H1 (cell line): ENCODE measurements at regions not wholly inside any gene's neighbourhood (a gene's known extent, or its start where the extent isn't known, plus 50 kb on each side); places are given as distances from the start of the nearest gene placed in this dataset.

Source experiments
- CHD1 ChIP-seq: IDR thresholded peaks from 2 replicates; pipeline ENCODE4 v1.6.1; 2012; ENCODE audit warnings: low read depth, low read length, improper control_type of control experiment
- EZH2 ChIP-seq: fragments of 200-600 bp; sonication (generic); IDR thresholded peaks from 2 replicates; pipeline ENCODE4 v1.7.1; 2012; ENCODE audit warnings: low read depth, mild to moderate bottlenecking, moderate library complexity, low read length, inconsistent platforms; ENCODE audit not compliant: severe bottlenecking
- POLR2AphosphoS5 ChIP-seq: IDR thresholded peaks from 2 replicates; pipeline ENCODE4 v1.6.1; 2011; ENCODE audit warnings: low read depth, low read length
- TEAD4 ChIP-seq: IDR thresholded peaks from 2 replicates; pipeline ENCODE4 v1.6.1; 2012; ENCODE audit warnings: low read depth, low read length, inconsistent platforms, mixed read lengths
- YY1 ChIP-seq: IDR thresholded peaks from 2 replicates; pipeline ENCODE4 v1.6.1; 2011; ENCODE audit warnings: low read depth, mild to moderate bottlenecking, low read length
- TF ChIP-seq, protein P1 (sequence below), 3 experiments: IDR thresholded peaks; 1 replicate in 2 of 3; 2 replicates in 1 of 3; pipeline versions ENCODE4 v1.5.1 to v1.6.1; 2011; ENCODE audit warnings: low read length in 3 of 3, mild to moderate bottlenecking in 3 of 3, inconsistent platforms in 2 of 3, low read depth in 1 of 3, moderate library complexity in 1 of 3; ENCODE audit not compliant: insufficient read depth in 1 of 3; ENCODE audit errors: control extremely low read depth in 1 of 3
- TF ChIP-seq, protein P2 (sequence below): IDR thresholded peaks from 2 replicates; pipeline ENCODE4 v1.6.1; 2011; ENCODE audit warnings: low read length, improper control_type of control experiment

DNA sequence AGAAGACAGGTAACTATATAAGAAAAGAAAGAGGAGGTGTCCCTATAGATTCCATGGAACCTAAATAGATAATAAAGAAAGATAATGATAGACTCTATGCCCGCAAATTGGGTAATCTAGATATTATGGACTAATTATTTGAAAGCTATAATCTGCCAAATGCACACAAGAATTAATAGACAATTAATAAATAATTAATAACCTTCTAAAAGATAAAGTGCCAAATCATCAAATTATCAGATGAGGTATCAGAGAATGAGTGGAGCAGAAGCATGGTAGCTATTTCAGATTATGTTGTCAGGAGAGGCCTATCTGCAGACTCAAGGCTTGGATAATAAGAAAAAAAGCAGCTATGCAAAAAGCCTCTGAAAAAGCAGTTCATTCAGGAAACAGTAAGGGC is 1120.8 kb downstream of the PLA2G4A start:
- TF ChIP-seq, protein P1, sequence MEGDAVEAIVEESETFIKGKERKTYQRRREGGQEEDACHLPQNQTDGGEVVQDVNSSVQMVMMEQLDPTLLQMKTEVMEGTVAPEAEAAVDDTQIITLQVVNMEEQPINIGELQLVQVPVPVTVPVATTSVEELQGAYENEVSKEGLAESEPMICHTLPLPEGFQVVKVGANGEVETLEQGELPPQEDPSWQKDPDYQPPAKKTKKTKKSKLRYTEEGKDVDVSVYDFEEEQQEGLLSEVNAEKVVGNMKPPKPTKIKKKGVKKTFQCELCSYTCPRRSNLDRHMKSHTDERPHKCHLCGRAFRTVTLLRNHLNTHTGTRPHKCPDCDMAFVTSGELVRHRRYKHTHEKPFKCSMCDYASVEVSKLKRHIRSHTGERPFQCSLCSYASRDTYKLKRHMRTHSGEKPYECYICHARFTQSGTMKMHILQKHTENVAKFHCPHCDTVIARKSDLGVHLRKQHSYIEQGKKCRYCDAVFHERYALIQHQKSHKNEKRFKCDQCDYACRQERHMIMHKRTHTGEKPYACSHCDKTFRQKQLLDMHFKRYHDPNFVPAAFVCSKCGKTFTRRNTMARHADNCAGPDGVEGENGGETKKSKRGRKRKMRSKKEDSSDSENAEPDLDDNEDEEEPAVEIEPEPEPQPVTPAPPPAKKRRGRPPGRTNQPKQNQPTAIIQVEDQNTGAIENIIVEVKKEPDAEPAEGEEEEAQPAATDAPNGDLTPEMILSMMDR (IDR thresholded peaks at IDR 0.05; ENCODE audit: control extremely low read depth in 1 of 3, insufficient read depth in 1 of 3, low read depth in 1 of 3, low read length in 3 of 3), result no peak
- TF ChIP-seq CHD1 (no peak), TEAD4 (no peak), EZH2 (no peak), YY1 (no peak), POLR2AphosphoS5 (no peak)
- TF ChIP-seq, protein P2, sequence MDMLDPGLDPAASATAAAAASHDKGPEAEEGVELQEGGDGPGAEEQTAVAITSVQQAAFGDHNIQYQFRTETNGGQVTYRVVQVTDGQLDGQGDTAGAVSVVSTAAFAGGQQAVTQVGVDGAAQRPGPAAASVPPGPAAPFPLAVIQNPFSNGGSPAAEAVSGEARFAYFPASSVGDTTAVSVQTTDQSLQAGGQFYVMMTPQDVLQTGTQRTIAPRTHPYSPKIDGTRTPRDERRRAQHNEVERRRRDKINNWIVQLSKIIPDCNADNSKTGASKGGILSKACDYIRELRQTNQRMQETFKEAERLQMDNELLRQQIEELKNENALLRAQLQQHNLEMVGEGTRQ, result no peak
